GM12891 (cell line): ENCODE measurements at regions not wholly inside any gene's neighbourhood (a gene's known extent, or its start where the extent isn't known, plus 50 kb on each side); places are given as distances from the start of the nearest gene placed in this dataset.

ENCODE experiments used
- PAX5 ChIP-seq: IDR thresholded peaks from 2 replicates; pipeline ENCODE4 v1.6.1; 2011; ENCODE audit warnings: low read length, moderate library complexity, mild to moderate bottlenecking; ENCODE audit not compliant: insufficient read depth, severe bottlenecking
- POLR2A ChIP-seq: IDR thresholded peaks from 2 replicates; pipeline ENCODE4 v1.6.1; 2011; ENCODE audit warnings: low read depth, low read length, control low read depth
- POLR2AphosphoS5 ChIP-seq: IDR thresholded peaks from 2 replicates; pipeline ENCODE4 v1.6.1; 2011; ENCODE audit warnings: low read depth, low read length, control low read depth
- POU2F2 ChIP-seq: IDR thresholded peaks from 2 replicates; pipeline ENCODE4 v1.6.1; 2011; ENCODE audit warnings: low read depth, mild to moderate bottlenecking, control low read depth, low read length, moderate library complexity
- SPI1 ChIP-seq: IDR thresholded peaks from 2 replicates; pipeline ENCODE4 v1.6.1; 2011; ENCODE audit warnings: low read depth, low read length, control low read depth
- TAF1 ChIP-seq: IDR thresholded peaks from 2 replicates; pipeline ENCODE4 v1.6.1; 2011; ENCODE audit warnings: low read depth, low read length, control low read depth

DNA sequence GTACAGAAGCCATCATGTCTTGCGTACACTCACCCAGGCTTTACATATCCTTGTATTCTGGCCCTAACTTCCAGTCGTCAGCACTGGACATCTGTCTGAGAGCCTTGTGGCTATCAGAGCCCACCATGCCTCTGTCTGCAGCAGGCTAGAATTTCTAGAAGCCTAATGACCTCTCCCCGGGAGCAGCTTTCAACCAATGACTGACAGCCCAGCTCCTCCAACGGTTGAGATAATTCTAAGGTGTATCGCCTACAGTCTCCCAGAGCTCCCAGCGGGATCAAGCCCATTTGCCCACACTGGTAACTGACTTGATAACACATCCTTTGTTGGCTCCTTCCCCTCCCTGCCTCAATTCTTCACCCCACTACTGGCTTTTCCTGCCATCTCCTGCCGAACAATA is 562.8 kb downstream of the BCOR start:
- TF ChIP-seq POLR2AphosphoS5 (no peak), TAF1 (no peak), POLR2A (no peak), POU2F2 (no peak), PAX5 (no peak), SPI1 (no peak)
